Astrocyte of the spinal cord (primary cell): ENCODE measurements at regions not wholly inside any gene's neighbourhood (a gene's known extent, or its start where the extent isn't known, plus 50 kb on each side); places are given as distances from the start of the nearest gene placed in this dataset.
A peak's percentile ranks its signal among the peaks of the same experiment; 100 is the strongest.
"Not testable (repeated sequence)": the region's sequence is repeated elsewhere in the genome, so short reads cannot be mapped to it uniquely, and the experiment has no call there.

Experiments used
- DNase-seq: peaks from one replicate; pipeline ENCODE4 v3.0.0; 2011; ENCODE audit warnings: low read depth, low spot score
- H3K4me3 ChIP-seq: 2 replicates; pipeline ENCODE4 v1.5.1; 2011; ENCODE audit warnings: low read depth, mild to moderate bottlenecking, low read length, moderate library complexity
- in situ Hi-C: cut with HindIII; loops from 2 replicates; pipeline ENCODE4 v1.10.0; 2017; ENCODE audit warnings: low sequenced_read_pairs
- TF ChIP-seq, protein P1 (sequence below): IDR thresholded peaks from 2 replicates; pipeline ENCODE4 v1.5.1; 2012; ENCODE audit warnings: low read depth, mild to moderate bottlenecking, low read length, inconsistent platforms

DNA sequence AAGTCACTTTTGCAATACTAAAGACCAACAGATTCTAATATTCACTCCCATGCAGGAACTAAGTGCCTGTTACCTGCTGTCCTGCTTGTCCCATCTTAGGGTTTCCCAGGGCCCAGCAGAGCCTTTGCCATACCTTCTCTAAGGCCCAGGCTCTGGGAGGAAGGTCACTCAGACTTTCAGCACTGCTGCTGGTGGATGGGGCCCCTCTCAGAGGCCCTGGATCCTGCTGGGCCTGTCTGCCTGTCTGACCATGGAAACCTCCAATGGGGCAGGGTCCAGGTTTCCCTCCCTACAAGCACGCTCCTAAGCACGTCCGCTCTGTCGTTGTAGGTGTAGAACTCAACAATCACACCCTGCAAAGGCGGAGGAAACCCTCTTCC lies 75.1 kb downstream of the RRM2 start:
- in situ Hi-C loops, result no loop called here
- TF ChIP-seq, protein P1, sequence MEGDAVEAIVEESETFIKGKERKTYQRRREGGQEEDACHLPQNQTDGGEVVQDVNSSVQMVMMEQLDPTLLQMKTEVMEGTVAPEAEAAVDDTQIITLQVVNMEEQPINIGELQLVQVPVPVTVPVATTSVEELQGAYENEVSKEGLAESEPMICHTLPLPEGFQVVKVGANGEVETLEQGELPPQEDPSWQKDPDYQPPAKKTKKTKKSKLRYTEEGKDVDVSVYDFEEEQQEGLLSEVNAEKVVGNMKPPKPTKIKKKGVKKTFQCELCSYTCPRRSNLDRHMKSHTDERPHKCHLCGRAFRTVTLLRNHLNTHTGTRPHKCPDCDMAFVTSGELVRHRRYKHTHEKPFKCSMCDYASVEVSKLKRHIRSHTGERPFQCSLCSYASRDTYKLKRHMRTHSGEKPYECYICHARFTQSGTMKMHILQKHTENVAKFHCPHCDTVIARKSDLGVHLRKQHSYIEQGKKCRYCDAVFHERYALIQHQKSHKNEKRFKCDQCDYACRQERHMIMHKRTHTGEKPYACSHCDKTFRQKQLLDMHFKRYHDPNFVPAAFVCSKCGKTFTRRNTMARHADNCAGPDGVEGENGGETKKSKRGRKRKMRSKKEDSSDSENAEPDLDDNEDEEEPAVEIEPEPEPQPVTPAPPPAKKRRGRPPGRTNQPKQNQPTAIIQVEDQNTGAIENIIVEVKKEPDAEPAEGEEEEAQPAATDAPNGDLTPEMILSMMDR, result no peak
- no peak for DNase-seq

DNA sequence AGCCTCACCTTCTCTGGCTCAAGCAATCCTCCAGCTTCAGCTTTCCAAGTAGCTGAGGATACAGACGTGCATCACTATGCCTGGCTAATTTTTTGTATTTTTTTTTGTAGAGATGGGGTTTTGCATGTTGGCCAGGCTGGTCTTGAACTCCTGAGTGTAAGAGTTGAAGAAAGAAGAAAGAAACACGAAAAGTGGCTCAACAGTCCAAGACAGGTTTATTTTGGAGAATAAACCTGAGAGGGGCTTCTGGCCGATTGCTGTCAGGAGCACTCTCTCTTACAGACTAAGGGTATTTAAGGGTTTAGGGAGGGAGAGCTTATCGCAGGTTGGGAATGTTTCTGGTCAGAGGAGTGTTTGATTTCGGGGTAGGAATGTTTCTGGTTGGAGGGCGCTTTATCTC lies 75.9 kb downstream of the RRM2 start:
- DNase-seq, H3K4me3 ChIP-seq, in situ Hi-C loops: not testable (repeated sequence)

More for the DNA sequence above, 75.1 kb downstream of the RRM2 start:
- no peak overlapping the region for H3K4me3 ChIP-seq

DNA sequence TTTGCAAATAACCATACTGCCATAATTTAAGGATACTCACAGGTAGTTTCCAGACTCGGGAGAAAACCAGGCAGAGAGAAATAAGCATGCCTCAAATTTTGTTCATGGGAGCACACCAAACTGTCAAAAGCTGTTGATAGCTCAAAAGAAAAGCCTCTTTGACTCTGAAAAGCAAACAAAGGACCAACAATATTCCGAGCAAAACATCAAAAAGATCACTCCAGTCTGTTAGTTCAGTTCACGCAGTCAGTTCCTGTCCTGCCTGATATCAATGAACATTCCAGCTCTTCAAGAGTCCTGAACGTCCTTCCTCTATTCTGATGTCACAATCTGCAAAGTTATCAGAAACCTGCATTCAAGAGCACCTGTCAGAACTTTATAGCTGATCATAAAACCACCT lies 78.7 kb downstream of the RRM2 start:
- no peak overlapping the region for H3K4me3 ChIP-seq
- no peak for DNase-seq
- in situ Hi-C loops, result no loop called here
- TF ChIP-seq, protein P1, result no peak

DNA sequence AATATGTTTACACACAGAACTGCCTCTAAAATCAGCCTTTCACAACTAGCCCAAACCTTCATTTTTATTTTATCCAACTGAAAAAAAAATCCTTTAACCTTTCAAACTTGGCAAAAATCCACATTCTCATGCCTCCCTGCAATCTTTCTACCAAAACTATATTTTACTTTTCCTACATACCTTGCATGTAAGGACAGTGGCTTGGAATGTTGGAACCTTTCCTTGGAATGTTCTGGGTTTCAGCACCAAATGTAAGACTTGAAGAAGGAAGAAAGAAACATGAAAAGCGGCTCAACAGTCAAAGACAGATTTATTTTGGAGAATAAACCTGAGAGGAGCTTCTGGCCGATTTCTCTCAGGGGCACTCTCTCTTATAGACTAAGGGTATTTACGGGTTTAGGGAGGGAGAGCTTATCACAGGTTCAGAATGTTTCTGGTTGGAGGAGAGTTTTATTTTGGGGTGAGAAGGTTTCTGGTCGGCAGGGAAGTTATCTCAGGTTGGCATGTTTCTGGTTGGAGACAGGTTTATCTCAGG lies 79.7 kb downstream of the RRM2 start:
- no peak overlapping the region for H3K4me3 ChIP-seq
- in situ Hi-C loops, result no loop called here
- DNase-seq, result peak; percentile 10
- TF ChIP-seq, protein P1, result no peak

DNA sequence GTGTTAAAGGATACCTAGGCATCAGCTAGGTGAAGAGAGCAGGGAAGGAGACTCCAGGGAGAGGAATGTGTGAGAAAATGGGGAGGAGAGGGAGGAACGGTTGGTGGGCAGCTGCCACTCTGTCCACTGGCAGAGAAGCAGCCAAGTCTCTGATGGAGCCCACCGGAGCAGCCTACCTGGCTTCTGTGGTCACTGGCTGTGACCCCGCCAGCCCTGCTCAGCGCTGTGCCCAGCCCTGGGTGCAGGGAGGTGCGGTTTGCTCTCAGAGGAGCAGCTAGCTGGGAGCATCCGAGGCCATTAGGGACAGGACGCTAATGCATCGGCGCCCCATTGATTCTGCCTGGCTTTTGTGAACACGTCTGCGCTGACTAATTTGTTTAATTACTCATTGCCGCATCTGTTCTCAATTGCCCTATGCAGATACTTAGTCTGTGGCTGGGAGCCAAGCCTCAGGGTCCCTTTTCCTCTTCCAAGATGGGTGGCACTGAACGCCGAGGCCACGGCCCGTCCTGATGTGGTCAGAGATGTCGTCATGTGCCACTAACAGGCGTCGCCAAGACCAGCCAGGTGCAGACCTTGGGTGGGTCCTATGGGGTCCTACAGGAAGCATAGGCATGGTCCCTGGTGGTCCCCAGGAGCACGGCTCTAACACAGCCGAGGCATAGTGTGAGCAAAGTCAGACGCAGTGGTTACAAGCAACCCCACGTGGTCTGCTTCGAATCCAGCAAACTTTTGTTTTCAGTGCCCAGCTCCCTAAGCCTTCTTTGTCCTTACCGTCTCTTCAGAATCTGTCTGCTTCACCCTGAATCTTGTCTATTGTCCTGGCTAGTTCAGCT lies 82.0 kb downstream of the RRM2 start:
- in situ Hi-C loops, result no loop called here
- TF ChIP-seq, protein P1, result no peak
- H3K4me3 ChIP-seq, result no peak overlapping the region
- peak; percentile 12 for DNase-seq

DNA sequence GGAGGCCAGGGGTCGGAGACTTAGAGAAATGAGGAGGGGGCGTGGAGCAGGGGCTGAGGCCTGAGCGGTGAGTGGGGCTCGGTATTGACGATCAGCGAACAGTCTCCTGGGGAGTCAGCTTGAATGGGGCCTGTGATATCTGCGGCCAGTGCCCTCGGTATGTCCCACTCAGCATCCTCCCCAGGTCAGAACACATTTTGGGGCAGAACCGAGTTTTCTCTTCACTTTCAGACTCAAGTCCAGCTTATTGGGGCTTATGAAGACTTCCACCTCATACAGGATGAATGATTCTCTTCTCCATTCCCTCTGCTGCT lies 82.6 kb downstream of the RRM2 start:
- TF ChIP-seq, protein P1, result no peak
- H3K4me3 ChIP-seq, result no peak overlapping the region
- no peak for DNase-seq
- in situ Hi-C loops, result no loop called here

DNA sequence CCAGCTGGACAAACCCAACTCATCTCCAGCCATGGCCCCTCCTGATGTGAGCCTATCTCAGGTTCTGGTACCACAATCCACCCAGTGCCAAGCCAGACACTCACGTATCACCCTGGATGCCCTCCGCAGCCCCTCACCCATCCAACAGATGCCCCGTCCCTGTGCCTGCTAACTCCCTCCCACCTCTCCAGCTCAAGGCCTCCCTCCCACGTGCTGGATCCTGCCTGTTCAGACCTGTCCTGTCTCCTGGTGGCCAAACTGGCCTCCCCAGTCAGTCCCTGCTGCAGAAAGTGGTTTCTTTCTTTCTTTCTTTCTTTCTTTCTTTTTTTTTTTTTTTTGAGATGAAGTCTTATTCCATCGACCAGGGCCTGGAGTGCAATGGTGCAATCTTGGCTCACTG lies 86.2 kb downstream of the RRM2 start:
- TF ChIP-seq, protein P1, result no peak
- H3K4me3 ChIP-seq, result no peak overlapping the region
- DNase-seq, result no peak
- in situ Hi-C loops, result no loop called here
